ENCODE measurements at regions not wholly inside any gene's neighbourhood (a gene's known extent, or its start where the extent isn't known, plus 50 kb on each side); places are given as distances from the start of the nearest gene placed in this dataset.

DNA sequence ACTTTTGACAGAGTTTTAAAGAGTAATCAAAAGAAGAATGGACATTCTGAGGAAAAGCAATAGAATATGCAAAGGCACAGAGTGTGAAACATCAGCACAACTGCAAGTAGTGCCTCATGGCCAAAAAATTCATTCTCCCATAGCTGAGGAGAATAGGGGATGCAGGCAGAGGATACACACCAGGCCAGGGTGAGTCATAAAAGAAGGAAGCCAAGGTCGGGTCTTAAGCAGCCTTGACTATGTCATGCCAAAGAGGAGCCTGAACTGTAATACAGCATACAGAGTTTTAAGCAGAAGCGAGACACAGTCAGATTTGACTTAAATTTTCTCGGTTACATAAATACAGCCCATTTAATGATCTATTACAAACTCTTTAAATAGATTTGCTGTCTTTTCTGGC, 165.0 kb downstream of the LNPK start:
- TF ChIP-seq POLR2A (IDR thresholded peaks at IDR 0.05; ENCODE audit: low read length) (no peak), GATA1 (IDR thresholded peaks at IDR 0.05; ENCODE audit: low read depth, low read length) (no peak)
